H9 (cell line): ENCODE measurements at regions not wholly inside any gene's neighbourhood (a gene's known extent, or its start where the extent isn't known, plus 50 kb on each side); places are given as distances from the start of the nearest gene placed in this dataset.

ENCODE experiments used
- DNase-seq: peaks from one replicate; pipeline ENCODE4 v3.0.0-alpha.2; 2017
- H2AFZ ChIP-seq: one replicate; pipeline ENCODE4 v1.6.1; 2013; ENCODE audit warnings: mild to moderate bottlenecking, low read length, control low read depth, moderate library complexity
- H2AK5ac ChIP-seq: 2 replicates; pipeline ENCODE4 v1.6.1; 2013; ENCODE audit warnings: low read length, control low read depth, mixed read lengths; ENCODE audit not compliant: insufficient read length
- H2BK120ac ChIP-seq: one replicate; pipeline ENCODE4 v1.6.1; 2013; ENCODE audit warnings: low read depth, mild to moderate bottlenecking, low read length, control low read depth, inconsistent platforms; ENCODE audit not compliant: poor library complexity, severe bottlenecking
- H2BK12ac ChIP-seq: 2 replicates; pipeline ENCODE4 v1.6.1; 2013; ENCODE audit warnings: low read length, control low read depth, mixed read lengths, low read depth; ENCODE audit not compliant: insufficient read length
- H2BK15ac ChIP-seq: 2 replicates; pipeline ENCODE4 v1.6.1; 2013; ENCODE audit warnings: low read depth, low read length, control low read depth
- H2BK20ac ChIP-seq: one replicate; pipeline ENCODE4 v1.6.1; 2013; ENCODE audit warnings: low read depth, mild to moderate bottlenecking, low read length, control low read depth, inconsistent platforms; ENCODE audit not compliant: poor library complexity, severe bottlenecking
- H2BK5ac ChIP-seq: 2 replicates; pipeline ENCODE4 v1.6.1; 2013; ENCODE audit warnings: low read length, control low read depth, mixed read lengths; ENCODE audit not compliant: insufficient read length
- H3K14ac ChIP-seq: 2 replicates; pipeline ENCODE4 v1.6.1; 2013; ENCODE audit warnings: low read length, control low read depth; ENCODE audit not compliant: insufficient read depth
- H3K18ac ChIP-seq: 2 replicates; pipeline ENCODE4 v1.6.1; 2013; ENCODE audit warnings: low read depth, mild to moderate bottlenecking, mixed read lengths, low read length, control low read depth; ENCODE audit not compliant: insufficient read length
- H3K23ac ChIP-seq: 2 replicates; pipeline ENCODE4 v1.6.1; 2013; ENCODE audit warnings: low read length, control low read depth, mixed read lengths, low read depth; ENCODE audit not compliant: insufficient read length
- H3K23me2 ChIP-seq: 2 replicates; pipeline ENCODE4 v1.6.1; 2013; ENCODE audit warnings: low read depth, mild to moderate bottlenecking, mixed read lengths, low read length, control low read depth; ENCODE audit not compliant: insufficient read length, poor library complexity, severe bottlenecking
- H3K27ac ChIP-seq: 2 replicates; pipeline ENCODE4 v1.5.1; 2013; ENCODE audit warnings: low read length, control low read depth, mixed read lengths, low read depth; ENCODE audit not compliant: insufficient read length
- H3K27me3 ChIP-seq: 2 replicates; pipeline ENCODE4 v1.6.1; 2013; ENCODE audit warnings: low read length, control low read depth, inconsistent platforms; ENCODE audit not compliant: insufficient read depth
- H3K4ac ChIP-seq: 2 replicates; pipeline ENCODE4 v1.6.1; 2013; ENCODE audit warnings: low read depth, mild to moderate bottlenecking, control low read depth, inconsistent platforms, low read length, moderate library complexity
- H3K4me1 ChIP-seq: 2 replicates; pipeline ENCODE4 v1.6.1; 2013; ENCODE audit warnings: low read length, control low read depth, inconsistent platforms; ENCODE audit not compliant: insufficient read depth
- H3K4me2 ChIP-seq: 2 replicates; pipeline ENCODE4 v1.6.1; 2013; ENCODE audit warnings: low read length, control low read depth, mixed read lengths; ENCODE audit not compliant: insufficient read length, insufficient read depth
- H3K56ac ChIP-seq: 2 replicates; pipeline ENCODE4 v1.6.1; 2013; ENCODE audit warnings: low read depth, mild to moderate bottlenecking, mixed read lengths, low read length, control low read depth; ENCODE audit not compliant: insufficient read length
- H3K79me1 ChIP-seq: 2 replicates; pipeline ENCODE4 v1.6.1; 2013; ENCODE audit warnings: low read depth, mild to moderate bottlenecking, moderate library complexity, low read length, control low read depth, inconsistent platforms; ENCODE audit not compliant: insufficient read depth, poor library complexity, severe bottlenecking
- H3K79me2 ChIP-seq: 2 replicates; pipeline ENCODE4 v1.6.1; 2013; ENCODE audit warnings: low read length, control low read depth, inconsistent platforms; ENCODE audit not compliant: insufficient read depth
- H3K9ac ChIP-seq: 2 replicates; pipeline ENCODE4 v1.6.1; 2013; ENCODE audit warnings: low read length, control low read depth, mixed read lengths; ENCODE audit not compliant: insufficient read length; ENCODE audit errors: extremely low read depth
- H3K9me3 ChIP-seq: one replicate; pipeline ENCODE4 v1.6.1; 2013; ENCODE audit warnings: low read depth, low read length, inconsistent platforms; ENCODE audit not compliant: control insufficient read depth
- H3T11ph ChIP-seq: one replicate; pipeline ENCODE4 v1.6.1; 2013; ENCODE audit warnings: mild to moderate bottlenecking, low read length, control low read depth, inconsistent platforms
- H4K20me1 ChIP-seq: one replicate; pipeline ENCODE4 v1.6.1; 2013; ENCODE audit not compliant: control insufficient read depth, insufficient read length, insufficient read depth
- H4K5ac ChIP-seq: 2 replicates; pipeline ENCODE4 v1.6.1; 2013; ENCODE audit warnings: low read depth, mild to moderate bottlenecking, mixed read lengths, low read length, control low read depth; ENCODE audit not compliant: insufficient read length
- H4K8ac ChIP-seq: replicated peaks from 2 replicates; pipeline ENCODE4 v1.6.1; 2013; ENCODE audit warnings: low read length, control low read depth, mixed read lengths, low read depth; ENCODE audit not compliant: insufficient read length
- H4K91ac ChIP-seq: 2 replicates; pipeline ENCODE4 v1.6.1; 2013; ENCODE audit warnings: low read depth, mild to moderate bottlenecking, moderate library complexity, mixed read lengths, low read length, control low read depth; ENCODE audit not compliant: insufficient read length
- H3K27ac Mint-ChIP-seq, 3 experiments: 2 replicates in 2 of 3; 3 replicates in 1 of 3; pipeline ENCODE4 v1.8.0; 2020 to 2021; ENCODE audit warnings: mixed read lengths in 3 of 3, mild to moderate bottlenecking in 1 of 3, moderate library complexity in 1 of 3
- H3K27me3 Mint-ChIP-seq: 2 replicates; pipeline ENCODE4 v1.8.0; 2021; ENCODE audit warnings: low read depth, mild to moderate bottlenecking, moderate library complexity, mixed read lengths
- H3K36me3 Mint-ChIP-seq, 3 experiments: 2 replicates in 2 of 3; 3 replicates in 1 of 3; pipeline ENCODE4 v1.8.0; 2020 to 2021; ENCODE audit warnings: low read depth in 3 of 3, mixed read lengths in 3 of 3; ENCODE audit not compliant: insufficient read depth in 1 of 3
- H3K4me1 Mint-ChIP-seq, 2 experiments: 2 replicates each; pipeline ENCODE4 v1.8.0; 2020; ENCODE audit warnings: mixed read lengths in 2 of 2
- H3K4me3 Mint-ChIP-seq, 2 experiments: 2 replicates in 1 of 2; 3 replicates in 1 of 2; pipeline ENCODE4 v1.8.0; 2020 to 2021; ENCODE audit warnings: mild to moderate bottlenecking in 2 of 2, mixed read lengths in 2 of 2, moderate library complexity in 1 of 2
- H3K9me3 Mint-ChIP-seq, 2 experiments: 2 replicates in 1 of 2; 3 replicates in 1 of 2; pipeline ENCODE4 v1.8.0; 2020; ENCODE audit warnings: mild to moderate bottlenecking in 2 of 2, mixed read lengths in 2 of 2, moderate library complexity in 1 of 2
- CTCF ChIP-seq: fragments of 200-600 bp; sonication (generic); conservative IDR thresholded peaks from 3 replicates; pipeline ENCODE4 v1.8.0; 2021; ENCODE audit warnings: antibody characterized with exemption, mild to moderate bottlenecking
- WGBS: extraction: QIAGEN DNeasy Blood & Tissue Kit; methylation state at CpG from one replicate; pipeline ENCODE4 v1.1.7; 2013; ENCODE audit warnings: missing lambda C conversion rate, low lambda C conversion rate, mixed read lengths; ENCODE audit not compliant: insufficient read length; ENCODE audit errors: extremely low coverage; 5-methylcytosine and 5-hydroxymethylcytosine counted together

GRCh38 chr13:67374391-67374790 lies 144.3 kb upstream of the PCDH9 start:
- H3K27ac ChIP-seq: no peak overlapping the region
- H2BK120ac ChIP-seq: no peak overlapping the region
- H2BK5ac ChIP-seq: no peak overlapping the region
- H3K4me2 ChIP-seq: no peak overlapping the region
- H3K9me3 ChIP-seq: no peaks in the 10 kb centered on the region
- H3K4me1 ChIP-seq: no peaks in the 10 kb centered on the region
- no peaks in the 10 kb centered on the region for H3K27me3 Mint-ChIP-seq
- H3K79me1 ChIP-seq: no peaks in the 10 kb centered on the region
- H3K9ac ChIP-seq: no peak overlapping the region
- no peak overlapping the region for H2BK20ac ChIP-seq
- no peak overlapping the region for H3K4ac ChIP-seq
- H2BK15ac ChIP-seq: no peak overlapping the region
- no peak overlapping the region for H3K27ac Mint-ChIP-seq
- H2AFZ ChIP-seq: no peak overlapping the region
- no peak for TF ChIP-seq CTCF
- no peak overlapping the region for H3K4me3 Mint-ChIP-seq
- H3K14ac ChIP-seq: no peak overlapping the region
- H3T11ph ChIP-seq: no peak overlapping the region
- H4K20me1 ChIP-seq: no peaks in the 10 kb centered on the region
- H4K91ac ChIP-seq: no peak overlapping the region
- H3K4me1 Mint-ChIP-seq: peaks cover 8% of the 10 kb centered on the region in 2 experiments
- H3K23me2 ChIP-seq: no peaks in the 10 kb centered on the region
- DNase-seq: no peak
- no peak overlapping the region for H3K18ac ChIP-seq
- no CpG with 5 or more reads among the region's 1 CpG for WGBS
- H3K23ac ChIP-seq: no peak overlapping the region
- no peak overlapping the region for H4K8ac ChIP-seq
- H4K5ac ChIP-seq: no peak overlapping the region
- no peaks in the 10 kb centered on the region for H3K36me3 Mint-ChIP-seq
- no peak overlapping the region for H2AK5ac ChIP-seq
- H3K9me3 Mint-ChIP-seq: no peaks in the 10 kb centered on the region
- no peaks in the 10 kb centered on the region for H3K79me2 ChIP-seq
- H3K27me3 ChIP-seq: no peaks in the 10 kb centered on the region
- no peak overlapping the region for H2BK12ac ChIP-seq
- H3K56ac ChIP-seq: no peak overlapping the region
